Colonic mucosa (tissue), 4 donors: ENCODE measurements at regions not wholly inside any gene's neighbourhood (a gene's known extent, or its start where the extent isn't known, plus 50 kb on each side); places are given as distances from the start of the nearest gene placed in this dataset.

Source experiments
- DNase-seq: peaks from one replicate; pipeline ENCODE4 v3.0.0-alpha.2; 2020
- H3K27ac ChIP-seq: fragments of 200-600 bp; one replicate; pipeline ENCODE4 v1.8.0; 2021
- H3K27me3 ChIP-seq: fragments of 200-600 bp; one replicate; pipeline ENCODE4 v1.8.0; 2021
- H3K36me3 ChIP-seq: fragments of 200-600 bp; one replicate; pipeline ENCODE4 v1.8.0; 2021
- H3K4me1 ChIP-seq: fragments of 200-600 bp; one replicate; pipeline ENCODE4 v1.8.0; 2021; ENCODE audit warnings: mild to moderate bottlenecking
- H3K4me3 ChIP-seq: fragments of 200-600 bp; one replicate; pipeline ENCODE4 v1.8.0; 2021
- H3K9ac ChIP-seq, 2 donors: one replicate each; pipeline ENCODE4 v1.7.0; 2013; ENCODE audit warnings: control low read depth in 2 of 2, low read depth in 2 of 2, low read length in 2 of 2
- H3K9me3 ChIP-seq: fragments of 200-600 bp; one replicate; pipeline ENCODE4 v1.8.0; 2021
- intact Hi-C: fragments of 100-400 bp; cut with DNase I; formaldehyde crosslinking; loops from one replicate; pipeline ENCODE4 v1.14.1; 2022
- TF ChIP-seq, protein P1 (sequence below): fragments of 200-600 bp; IDR thresholded peaks from one replicate; pipeline ENCODE4 v1.8.0; 2022; ENCODE audit warnings: antibody characterized with exemption, mild to moderate bottlenecking
- donor health status: healthy.
- donor health status: DM: no; HTN: no; CAD: no.
- donor health status: DM: no; HTN: no; CAD: no.

DNA sequence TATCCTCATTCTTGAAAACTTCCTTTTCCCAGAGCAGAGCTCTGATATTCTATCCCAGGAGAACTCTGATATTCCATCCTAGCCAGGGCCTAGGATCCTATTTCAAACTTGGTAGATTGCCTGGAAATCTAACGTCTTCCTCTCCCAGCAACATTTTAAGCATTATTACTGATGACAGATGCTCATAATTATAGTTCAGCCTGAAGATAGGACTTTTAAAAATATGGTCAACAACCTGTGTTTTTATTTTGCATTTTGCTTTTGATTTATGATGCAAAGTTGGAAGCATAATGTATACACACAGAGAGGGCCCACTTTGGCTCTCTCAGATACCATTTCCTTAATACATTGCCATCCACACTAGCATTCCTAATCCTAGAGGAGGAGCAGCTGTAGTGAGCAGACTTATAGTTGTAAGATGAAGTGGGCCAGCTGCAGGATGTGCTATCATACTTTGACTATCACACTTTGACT is 457.4 kb upstream of the TPK1 start:
- no peaks in the 10 kb centered on the region for H3K27me3 ChIP-seq
- intact Hi-C loops = no loop called here
- TF ChIP-seq, protein P1, sequence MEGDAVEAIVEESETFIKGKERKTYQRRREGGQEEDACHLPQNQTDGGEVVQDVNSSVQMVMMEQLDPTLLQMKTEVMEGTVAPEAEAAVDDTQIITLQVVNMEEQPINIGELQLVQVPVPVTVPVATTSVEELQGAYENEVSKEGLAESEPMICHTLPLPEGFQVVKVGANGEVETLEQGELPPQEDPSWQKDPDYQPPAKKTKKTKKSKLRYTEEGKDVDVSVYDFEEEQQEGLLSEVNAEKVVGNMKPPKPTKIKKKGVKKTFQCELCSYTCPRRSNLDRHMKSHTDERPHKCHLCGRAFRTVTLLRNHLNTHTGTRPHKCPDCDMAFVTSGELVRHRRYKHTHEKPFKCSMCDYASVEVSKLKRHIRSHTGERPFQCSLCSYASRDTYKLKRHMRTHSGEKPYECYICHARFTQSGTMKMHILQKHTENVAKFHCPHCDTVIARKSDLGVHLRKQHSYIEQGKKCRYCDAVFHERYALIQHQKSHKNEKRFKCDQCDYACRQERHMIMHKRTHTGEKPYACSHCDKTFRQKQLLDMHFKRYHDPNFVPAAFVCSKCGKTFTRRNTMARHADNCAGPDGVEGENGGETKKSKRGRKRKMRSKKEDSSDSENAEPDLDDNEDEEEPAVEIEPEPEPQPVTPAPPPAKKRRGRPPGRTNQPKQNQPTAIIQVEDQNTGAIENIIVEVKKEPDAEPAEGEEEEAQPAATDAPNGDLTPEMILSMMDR = no peak
- H3K9me3 ChIP-seq = peaks cover 4% of the 10 kb centered on the region
- no peak overlapping the region for H3K4me3 ChIP-seq
- H3K27ac ChIP-seq = no peak overlapping the region
- no peak for DNase-seq
- no peaks in the 10 kb centered on the region for H3K4me1 ChIP-seq
- no peak overlapping the region for H3K9ac ChIP-seq
- no peaks in the 10 kb centered on the region for H3K36me3 ChIP-seq

DNA sequence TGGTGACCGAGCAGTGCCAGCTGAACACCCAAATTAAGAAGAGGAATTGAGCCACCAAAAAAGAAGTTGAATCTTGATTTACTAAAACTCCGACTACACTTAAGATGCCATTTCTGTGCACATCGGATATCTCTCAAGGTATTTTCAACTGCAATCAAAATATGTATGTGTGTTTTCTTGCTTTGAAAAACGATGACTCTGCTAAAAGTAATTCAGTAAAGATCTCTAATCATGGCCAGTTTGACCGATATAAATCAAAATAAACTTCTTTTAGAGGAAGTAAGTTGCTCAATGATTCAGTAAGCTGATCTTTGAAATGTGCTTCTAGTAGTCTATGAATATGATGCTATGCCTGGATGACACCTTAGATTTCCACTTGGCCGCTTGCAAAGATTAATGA is 453.5 kb upstream of the TPK1 start:
- H3K9ac ChIP-seq = no peak overlapping the region
- DNase-seq = no peak
- no peaks in the 10 kb centered on the region for H3K4me1 ChIP-seq
- H3K27me3 ChIP-seq = no peaks in the 10 kb centered on the region
- H3K36me3 ChIP-seq = no peaks in the 10 kb centered on the region
- H3K9me3 ChIP-seq = no peaks in the 10 kb centered on the region
- intact Hi-C loops = no loop called here
- no peak overlapping the region for H3K4me3 ChIP-seq
- TF ChIP-seq, protein P1 = no peak
- no peak overlapping the region for H3K27ac ChIP-seq

DNA sequence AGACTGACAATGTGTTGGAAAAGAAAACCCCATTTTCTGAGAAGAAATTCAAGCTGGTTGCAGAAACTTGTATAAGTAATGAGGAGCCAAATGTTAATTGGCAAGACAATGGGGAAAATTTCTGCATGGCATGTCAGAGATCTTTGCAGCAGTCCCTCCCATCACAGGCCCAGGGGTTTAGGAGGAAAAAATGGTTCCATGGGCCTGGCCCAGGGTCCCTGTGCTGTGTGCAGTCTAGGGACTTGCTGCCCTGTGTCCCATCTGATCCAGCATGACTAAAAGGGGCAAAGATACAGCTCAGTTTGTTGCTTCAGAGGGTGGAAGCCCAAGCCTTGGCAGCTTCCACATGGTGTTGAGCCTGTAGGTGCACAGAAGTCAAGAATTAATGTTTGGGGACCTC is 440.3 kb upstream of the TPK1 start:
- intact Hi-C loops = no loop called here
- no peak overlapping the region for H3K27ac ChIP-seq
- no peaks in the 10 kb centered on the region for H3K27me3 ChIP-seq

DNA sequence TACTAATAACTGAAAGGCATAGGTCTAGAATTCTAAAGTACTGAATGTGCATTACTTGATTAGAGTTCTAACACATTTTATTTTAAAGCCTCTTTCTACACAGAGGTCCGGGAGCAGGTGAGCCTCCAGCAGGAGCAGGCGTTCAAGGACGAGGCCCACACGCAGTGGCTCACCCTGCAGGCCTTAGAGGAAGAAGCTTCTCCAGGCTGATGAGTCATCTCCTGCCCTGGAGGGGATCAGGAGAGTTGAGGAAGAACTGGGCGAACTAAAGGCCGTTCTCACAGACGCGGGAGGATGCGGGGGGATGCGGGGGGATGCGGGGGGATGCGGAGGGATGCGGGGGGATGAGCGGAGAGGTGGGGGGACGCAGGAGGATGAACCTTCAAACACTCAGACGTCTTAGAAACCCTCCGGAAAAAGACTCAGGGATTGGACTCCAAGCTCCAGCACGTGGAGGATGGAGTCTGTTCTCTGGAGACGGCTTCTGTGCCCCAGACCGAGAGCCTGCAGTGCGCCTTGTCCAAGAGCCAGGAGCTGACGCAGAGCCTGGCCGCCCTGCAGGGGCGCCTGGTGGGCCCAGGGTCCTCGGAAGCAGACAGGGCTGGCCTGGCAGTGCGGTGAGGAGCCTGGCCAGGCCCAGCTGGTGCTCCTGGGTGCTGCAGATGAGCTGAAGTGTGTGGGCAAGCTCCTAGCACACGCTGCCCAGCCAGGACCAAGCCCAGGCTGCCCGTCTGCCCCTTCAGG is 433.7 kb upstream of the TPK1 start:
- intact Hi-C loops = no loop called here
- H3K27me3 ChIP-seq = no peaks in the 10 kb centered on the region
- no peak overlapping the region for H3K27ac ChIP-seq
- H3K9ac ChIP-seq = no peak overlapping the region
- no peak for DNase-seq
- H3K9me3 ChIP-seq = no peaks in the 10 kb centered on the region
- no peaks in the 10 kb centered on the region for H3K4me1 ChIP-seq
- H3K36me3 ChIP-seq = no peaks in the 10 kb centered on the region
- TF ChIP-seq, protein P1 = no peak
- no peak overlapping the region for H3K4me3 ChIP-seq

More for the DNA sequence above, 440.3 kb upstream of the TPK1 start:
- H3K4me3 ChIP-seq = no peak overlapping the region
- H3K36me3 ChIP-seq = no peaks in the 10 kb centered on the region
- TF ChIP-seq, protein P1 = no peak
- H3K4me1 ChIP-seq = no peaks in the 10 kb centered on the region
- no peaks in the 10 kb centered on the region for H3K9me3 ChIP-seq
- no peak overlapping the region for H3K9ac ChIP-seq
- DNase-seq = no peak

DNA sequence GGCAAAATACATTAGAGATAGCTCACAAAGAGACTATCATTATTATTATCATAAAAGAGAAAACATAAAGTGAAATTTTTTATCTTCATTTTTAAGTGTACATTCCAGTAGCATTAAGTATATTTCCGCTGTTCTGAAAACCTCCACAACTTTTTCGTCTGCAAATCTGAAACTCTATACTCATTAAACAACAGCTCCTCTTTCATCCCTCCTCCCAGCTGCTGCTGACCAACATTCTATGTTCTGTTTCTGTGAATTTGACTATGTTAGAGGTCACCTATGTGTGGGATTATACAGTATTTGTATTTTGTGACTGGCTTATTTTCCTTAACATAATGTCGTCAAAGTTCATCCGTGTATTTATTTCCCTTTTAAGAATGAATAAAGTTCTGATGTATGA is 429.3 kb upstream of the TPK1 start:
- intact Hi-C loops = no loop called here
- TF ChIP-seq, protein P1 = no peak
- no peak for DNase-seq
- no peaks in the 10 kb centered on the region for H3K4me1 ChIP-seq
- no peaks in the 10 kb centered on the region for H3K36me3 ChIP-seq
- H3K27ac ChIP-seq = no peak overlapping the region
- no peak overlapping the region for H3K4me3 ChIP-seq
- no peak overlapping the region for H3K9ac ChIP-seq
- H3K27me3 ChIP-seq = no peaks in the 10 kb centered on the region
- no peaks in the 10 kb centered on the region for H3K9me3 ChIP-seq
